IPS DF 6.9 (cell line): ENCODE measurements at regions not wholly inside any gene's neighbourhood (a gene's known extent, or its start where the extent isn't known, plus 50 kb on each side); places are given as distances from the start of the nearest gene placed in this dataset.

ENCODE experiments used
- DNase-seq: peaks from one replicate; pipeline ENCODE4 v3.0.0-alpha.2; 2013; ENCODE audit warnings: low read depth, low spot score
- H3K27ac ChIP-seq: one replicate; pipeline ENCODE4 v1.5.1; 2013; ENCODE audit warnings: low read length, control low read depth
- H3K27me3 ChIP-seq: 2 replicates; pipeline ENCODE4 v1.6.1; 2013; ENCODE audit warnings: mild to moderate bottlenecking, low read length; ENCODE audit not compliant: control insufficient read depth, insufficient read depth
- H3K36me3 ChIP-seq: 2 replicates; pipeline ENCODE4 v1.6.1; 2013; ENCODE audit warnings: low read length; ENCODE audit not compliant: control insufficient read depth, insufficient read depth
- H3K4me1 ChIP-seq: 2 replicates; pipeline ENCODE4 v1.6.1; 2013; ENCODE audit warnings: low read length; ENCODE audit not compliant: control insufficient read depth, insufficient read depth
- H3K4me3 ChIP-seq: 2 replicates; pipeline ENCODE4 v1.5.1; 2013; ENCODE audit warnings: mild to moderate bottlenecking, low read length
- H3K9me3 ChIP-seq: 2 replicates; pipeline ENCODE4 v1.6.1; 2013; ENCODE audit warnings: low read length, inconsistent platforms; ENCODE audit not compliant: control insufficient read depth, insufficient read depth
- WGBS: extraction: QIAGEN DNeasy Blood & Tissue Kit; methylation state at CpG from one replicate; pipeline ENCODE4 v1.1.7; 2013; ENCODE audit warnings: mixed read lengths, missing lambda C conversion rate; ENCODE audit not compliant: insufficient read length, insufficient coverage; 5-methylcytosine and 5-hydroxymethylcytosine counted together

- H3K4me1 ChIP-seq: peaks cover 1% of the 10 kb centered on the region; the same call in 1 of the 2 replicates
- H3K27me3 ChIP-seq: no peaks in the 10 kb centered on the region
- no peaks in the 10 kb centered on the region for H3K9me3 ChIP-seq
- no peaks in the 10 kb centered on the region for H3K36me3 ChIP-seq
- DNase-seq: no peak
- no CpG with 5 or more reads among the region's 7 CpGs for WGBS
- no peak overlapping the region for H3K27ac ChIP-seq
- H3K4me3 ChIP-seq: no peak overlapping the region
These were observed 52.5 kb upstream of the PLEKHG7 start for GRCh38 chr12:92650228-92650822.

DNA sequence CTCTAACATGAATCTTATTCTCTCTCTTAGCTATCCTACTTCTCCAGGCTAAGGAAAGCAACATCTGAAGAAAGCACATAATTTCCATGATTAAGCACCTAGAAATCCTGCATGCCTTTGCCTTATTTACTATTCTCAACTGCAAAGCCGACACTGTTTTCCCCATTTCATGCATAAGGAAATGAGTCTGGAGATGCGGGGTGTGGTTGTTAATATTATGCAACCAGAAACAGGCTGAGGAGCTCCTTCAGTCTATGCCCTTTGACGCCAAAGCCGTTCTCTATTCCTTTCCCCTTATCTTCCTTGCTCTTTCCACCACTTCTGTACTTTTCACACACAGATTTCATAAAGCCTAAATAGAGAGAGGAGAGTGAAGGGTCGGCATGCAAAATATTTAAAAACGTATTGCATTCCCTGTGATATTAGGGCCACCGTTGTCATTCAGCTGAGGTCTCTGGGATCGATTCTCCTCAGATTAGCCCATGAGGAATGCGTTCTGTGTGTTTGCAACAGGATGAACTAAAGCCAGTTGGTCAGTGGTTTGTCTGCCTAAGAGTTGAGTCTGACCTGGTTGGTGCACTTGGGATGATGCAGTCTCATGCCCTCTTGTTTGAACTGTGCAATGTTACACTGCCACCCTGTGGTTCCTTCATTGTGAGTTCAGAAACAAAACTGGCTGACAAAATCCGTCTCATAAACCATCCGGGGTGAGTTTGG, 53.1 kb upstream of the PLEKHG7 start:
- WGBS: no CpG with 5 or more reads among the region's 11 CpGs
- Histone ChIP-seq H3K27me3 (no peaks in the 10 kb centered on the region), H3K9me3 (no peaks in the 10 kb centered on the region)

GRCh38 chr12:92648242-92649031, 54.4 kb upstream of the PLEKHG7 start:
- no peak overlapping the region for H3K4me3 ChIP-seq
- H3K4me1 ChIP-seq: peaks cover 1% of the 10 kb centered on the region; the same call in 1 of the 2 replicates
- DNase-seq: peak; percentile 5
- no peaks in the 10 kb centered on the region for H3K36me3 ChIP-seq
- no CpG with 5 or more reads among the region's 6 CpGs for WGBS
- H3K27ac ChIP-seq: no peak overlapping the region
- no peaks in the 10 kb centered on the region for H3K9me3 ChIP-seq
- H3K27me3 ChIP-seq: no peaks in the 10 kb centered on the region

More for the DNA sequence above, 53.1 kb upstream of the PLEKHG7 start:
- Histone ChIP-seq H3K4me3 (no peak overlapping the region), H3K27ac (no peak overlapping the region), H3K4me1 (peaks cover 1% of the 10 kb centered on the region; the same call in 1 of the 2 replicates), H3K36me3 (no peaks in the 10 kb centered on the region)
- peak; percentile 88 for DNase-seq

DNA sequence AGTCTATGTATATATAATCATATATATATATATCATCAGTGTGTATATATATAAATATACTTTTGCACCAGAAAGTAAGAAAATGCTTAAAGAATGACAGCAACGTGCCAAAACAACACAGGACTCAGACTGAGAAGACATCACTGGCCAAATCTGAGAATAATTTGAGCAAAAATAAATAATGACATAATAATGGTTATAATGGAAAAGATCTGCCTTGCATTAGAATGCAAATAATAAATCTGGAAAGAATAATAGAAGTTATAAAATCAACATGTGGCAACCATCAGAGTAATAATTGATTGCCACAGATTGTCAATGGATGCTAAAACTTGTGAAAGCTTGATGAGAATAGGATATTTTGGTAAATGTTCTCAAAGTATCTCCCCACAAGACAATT, 61.5 kb upstream of the PLEKHG7 start:
- no peak overlapping the region for H3K27ac ChIP-seq
- no CpG with 5 or more reads among the region's 1 CpG for WGBS
- H3K9me3 ChIP-seq: no peaks in the 10 kb centered on the region
- H3K4me1 ChIP-seq: no peaks in the 10 kb centered on the region
- H3K4me3 ChIP-seq: no peak overlapping the region
- no peak for DNase-seq
- H3K36me3 ChIP-seq: no peaks in the 10 kb centered on the region
- no peaks in the 10 kb centered on the region for H3K27me3 ChIP-seq

GRCh38 chr12:92640691-92641090, 62.1 kb upstream of the PLEKHG7 start:
- DNase-seq: no peak
- Histone ChIP-seq H3K4me3 (no peak overlapping the region), H3K27ac (no peak overlapping the region), H3K4me1 (no peaks in the 10 kb centered on the region), H3K9me3 (no peaks in the 10 kb centered on the region), H3K36me3 (no peaks in the 10 kb centered on the region), H3K27me3 (no peaks in the 10 kb centered on the region)

- H3K4me1 ChIP-seq: no peaks in the 10 kb centered on the region
- H3K27ac ChIP-seq: no peak overlapping the region
- no peaks in the 10 kb centered on the region for H3K27me3 ChIP-seq
- no peaks in the 10 kb centered on the region for H3K36me3 ChIP-seq
- H3K4me3 ChIP-seq: no peak overlapping the region
- no peak for DNase-seq
- H3K9me3 ChIP-seq: no peaks in the 10 kb centered on the region
These were observed 63.8 kb upstream of the PLEKHG7 start for GRCh38 chr12:92639017-92639416.

GRCh38 chr12:92634730-92635129, 68.1 kb upstream of the PLEKHG7 start:
- Histone ChIP-seq H3K4me3 (no peak overlapping the region), H3K4me1 (no peaks in the 10 kb centered on the region), H3K27ac (no peak overlapping the region), H3K9me3 (no peaks in the 10 kb centered on the region), H3K36me3 (no peaks in the 10 kb centered on the region), H3K27me3 (no peaks in the 10 kb centered on the region)
- WGBS: no CpG with 5 or more reads among the region's 2 CpGs
- no peak for DNase-seq

- no peak for DNase-seq
- Histone ChIP-seq H3K36me3 (no peaks in the 10 kb centered on the region), H3K27ac (no peak overlapping the region), H3K4me3 (no peak overlapping the region), H3K27me3 (no peaks in the 10 kb centered on the region), H3K9me3 (no peaks in the 10 kb centered on the region), H3K4me1 (no peaks in the 10 kb centered on the region)
- WGBS: no CpG with 5 or more reads among the region's 6 CpGs
These were observed 68.6 kb upstream of the PLEKHG7 start for GRCh38 chr12:92634202-92634601.

DNA sequence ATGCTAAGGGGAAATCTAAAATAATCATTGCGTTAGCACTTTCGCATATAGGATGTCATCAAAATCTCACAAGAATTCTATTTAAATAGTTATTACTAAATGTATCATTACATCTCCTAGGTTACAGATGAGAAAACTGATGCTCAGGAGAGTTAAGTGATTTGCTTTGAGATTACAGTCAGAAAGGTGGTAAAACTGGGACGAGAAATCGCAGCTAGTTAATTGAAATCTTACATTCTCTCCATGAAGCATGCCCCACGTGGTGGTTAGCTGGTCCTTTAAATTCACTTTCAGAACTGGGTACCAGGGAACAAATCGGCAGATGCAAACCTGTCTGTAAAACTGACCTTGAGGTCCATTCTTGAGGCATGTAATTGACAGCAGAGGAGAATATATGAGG, 71.8 kb upstream of the PLEKHG7 start:
- Histone ChIP-seq H3K36me3 (no peaks in the 10 kb centered on the region), H3K4me3 (no peak overlapping the region), H3K27me3 (no peaks in the 10 kb centered on the region), H3K4me1 (no peaks in the 10 kb centered on the region), H3K27ac (no peak overlapping the region), H3K9me3 (no peaks in the 10 kb centered on the region)
- no peak for DNase-seq
- WGBS: no CpG with 5 or more reads among the region's 6 CpGs

DNA sequence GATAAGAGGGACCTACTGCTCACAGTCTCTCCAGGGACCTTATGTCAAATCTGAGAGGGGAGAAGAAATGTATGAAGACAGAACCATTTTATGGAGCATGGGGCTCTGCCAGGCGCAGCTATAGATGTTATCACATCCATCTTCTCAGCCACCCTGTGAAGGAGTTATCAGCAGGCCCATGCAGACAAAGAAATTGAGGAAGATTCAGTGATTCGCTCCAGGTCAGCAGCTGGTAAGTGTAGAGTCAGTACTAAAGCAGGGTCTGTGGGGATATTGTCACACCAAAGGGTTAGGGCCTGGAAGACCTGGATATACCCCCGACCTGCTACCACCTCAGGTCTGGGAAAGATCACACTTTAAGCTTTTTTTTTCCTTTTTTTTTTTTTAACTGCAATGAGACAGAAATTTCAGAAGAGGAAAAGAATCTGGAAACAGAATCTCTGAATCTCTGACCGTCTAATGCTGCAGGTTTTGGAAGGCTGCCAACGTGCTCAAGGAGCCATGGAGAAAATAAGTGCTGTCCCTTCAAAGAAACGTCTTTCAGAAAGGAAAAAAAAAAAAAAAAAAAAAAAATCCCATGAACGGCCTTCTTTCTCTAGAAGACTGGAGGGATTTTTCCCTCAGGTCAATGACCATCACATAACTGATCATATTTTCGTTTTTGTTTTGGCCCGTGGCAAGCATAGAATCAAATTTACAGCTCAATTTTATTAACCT, 73.3 kb upstream of the PLEKHG7 start:
- no CpG with 5 or more reads among the region's 9 CpGs for WGBS
- Histone ChIP-seq H3K27me3 (no peaks in the 10 kb centered on the region), H3K9me3 (no peaks in the 10 kb centered on the region), H3K4me3 (no peak overlapping the region), H3K4me1 (no peaks in the 10 kb centered on the region), H3K27ac (no peak overlapping the region), H3K36me3 (no peaks in the 10 kb centered on the region)
- DNase-seq: no peak
